Activated B cell treated with CpG ODN at 0.5 μM for 24 hours (primary cell): ENCODE measurements at regions not wholly inside any gene's neighbourhood (a gene's known extent, or its start where the extent isn't known, plus 50 kb on each side); places are given as distances from the start of the nearest gene placed in this dataset.

Experiments
- ATAC-seq: fragments of 200-7000 bp; cut with Tn5 transposase; one replicate; pipeline ENCODE4 v1.10.0; 2021; ENCODE audit warnings: low read depth, mild to moderate bottlenecking, moderate library complexity
- CTCF ChIA-PET: fragments of 350-600 bp; sonication (Branson Sonifier 250); formaldehyde crosslinking; loops from one replicate; lab custom pipeline; 2021; ENCODE audit warnings: antibody characterized with exemption; lab: Charles Lee
- POLR2A ChIA-PET: fragments of 350-600 bp; sonication (Branson Sonifier 250); formaldehyde crosslinking; loops from one replicate; lab custom pipeline; 2021; ENCODE audit warnings: antibody characterized with exemption; lab: Charles Lee
- DNase-seq: peaks from one replicate; pipeline ENCODE4 v3.0.0; 2022
- H3K27ac Mint-ChIP-seq: one replicate; pipeline ENCODE4 v1.8.0; 2020; ENCODE audit warnings: mixed read lengths
- H3K27me3 Mint-ChIP-seq: one replicate; pipeline ENCODE4 v1.8.0; 2021; ENCODE audit warnings: mixed read lengths
- H3K36me3 Mint-ChIP-seq: one replicate; pipeline ENCODE4 v1.8.0; 2021; ENCODE audit warnings: low read depth, mixed read lengths
- H3K4me1 Mint-ChIP-seq: one replicate; pipeline ENCODE4 v1.8.0; 2021; ENCODE audit warnings: mixed read lengths
- H3K4me3 Mint-ChIP-seq: one replicate; pipeline ENCODE4 v1.8.0; 2020; ENCODE audit warnings: mild to moderate bottlenecking, mixed read lengths
- H3K9me3 Mint-ChIP-seq: one replicate; pipeline ENCODE4 v1.8.0; 2020; ENCODE audit warnings: mixed read lengths
- intact Hi-C: fragments of 100-400 bp; cut with micrococcal nuclease; formaldehyde crosslinking; loops from one replicate; pipeline ENCODE4 v1.15.1; 2024
- TF ChIP-seq, protein P1 (sequence below): fragments of 200-600 bp; IDR thresholded peaks from one replicate; pipeline ENCODE4 v1.8.0; 2022; ENCODE audit warnings: antibody characterized with exemption, mild to moderate bottlenecking

DNA sequence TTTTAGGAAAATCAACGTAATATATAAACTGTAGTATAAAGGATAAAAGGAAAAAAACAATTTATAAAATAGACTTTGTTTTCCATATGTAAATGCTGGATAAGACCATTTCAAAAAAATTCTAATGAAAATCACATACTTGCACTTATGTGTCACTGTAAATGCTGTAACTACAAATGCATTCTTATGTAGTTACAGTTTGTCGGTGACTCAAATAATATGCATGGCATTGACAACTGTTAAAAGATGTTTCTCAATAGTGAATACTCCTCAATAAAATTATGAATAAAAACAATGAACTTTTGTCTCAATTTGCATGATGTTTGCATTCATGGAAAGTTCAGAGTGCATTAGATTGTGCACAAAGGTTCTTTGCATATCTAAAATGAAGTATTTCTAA is 614.0 kb upstream of the CHRM3 start:
- H3K27ac Mint-ChIP-seq: no peak overlapping the region
- no peak overlapping the region for H3K4me3 Mint-ChIP-seq
- CTCF ChIA-PET: no interaction called here
- no peaks in the 10 kb centered on the region for H3K36me3 Mint-ChIP-seq
- intact Hi-C loops: no loop called here
- POLR2A ChIA-PET: no interaction called here
- TF ChIP-seq, protein P1, sequence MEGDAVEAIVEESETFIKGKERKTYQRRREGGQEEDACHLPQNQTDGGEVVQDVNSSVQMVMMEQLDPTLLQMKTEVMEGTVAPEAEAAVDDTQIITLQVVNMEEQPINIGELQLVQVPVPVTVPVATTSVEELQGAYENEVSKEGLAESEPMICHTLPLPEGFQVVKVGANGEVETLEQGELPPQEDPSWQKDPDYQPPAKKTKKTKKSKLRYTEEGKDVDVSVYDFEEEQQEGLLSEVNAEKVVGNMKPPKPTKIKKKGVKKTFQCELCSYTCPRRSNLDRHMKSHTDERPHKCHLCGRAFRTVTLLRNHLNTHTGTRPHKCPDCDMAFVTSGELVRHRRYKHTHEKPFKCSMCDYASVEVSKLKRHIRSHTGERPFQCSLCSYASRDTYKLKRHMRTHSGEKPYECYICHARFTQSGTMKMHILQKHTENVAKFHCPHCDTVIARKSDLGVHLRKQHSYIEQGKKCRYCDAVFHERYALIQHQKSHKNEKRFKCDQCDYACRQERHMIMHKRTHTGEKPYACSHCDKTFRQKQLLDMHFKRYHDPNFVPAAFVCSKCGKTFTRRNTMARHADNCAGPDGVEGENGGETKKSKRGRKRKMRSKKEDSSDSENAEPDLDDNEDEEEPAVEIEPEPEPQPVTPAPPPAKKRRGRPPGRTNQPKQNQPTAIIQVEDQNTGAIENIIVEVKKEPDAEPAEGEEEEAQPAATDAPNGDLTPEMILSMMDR: no peak
- peaks cover 9% of the 10 kb centered on the region for H3K9me3 Mint-ChIP-seq
- DNase-seq (no peak), ATAC-seq (no peak)
- no peaks in the 10 kb centered on the region for H3K4me1 Mint-ChIP-seq
- no peaks in the 10 kb centered on the region for H3K27me3 Mint-ChIP-seq

DNA sequence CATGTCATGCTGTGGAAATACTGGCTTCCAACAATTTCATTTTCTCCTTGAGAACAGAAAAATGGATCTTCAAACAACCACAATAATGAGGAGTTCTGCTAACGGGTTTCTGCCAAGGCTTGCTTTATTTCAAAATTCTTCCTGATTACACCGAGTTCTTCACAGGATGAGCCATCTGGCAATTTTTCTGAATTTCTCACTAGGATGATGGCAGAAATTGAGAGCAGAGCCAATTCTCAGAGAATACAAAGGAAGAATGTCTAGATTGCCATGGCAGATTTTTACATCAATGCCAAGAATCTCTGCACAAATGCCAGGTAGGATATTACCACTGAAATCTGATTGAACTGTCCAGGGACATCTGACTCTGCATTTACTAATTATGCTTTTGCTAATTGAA is 619.0 kb upstream of the CHRM3 start:
- ATAC-seq: no peak
- H3K9me3 Mint-ChIP-seq: peaks cover 23% of the 10 kb centered on the region
- ChIA-PET POLR2A (no interaction called here), CTCF (no interaction called here)
- no peak overlapping the region for H3K4me3 Mint-ChIP-seq
- TF ChIP-seq, protein P1: no peak
- no peaks in the 10 kb centered on the region for H3K4me1 Mint-ChIP-seq
- H3K36me3 Mint-ChIP-seq: no peaks in the 10 kb centered on the region
- intact Hi-C loops: no loop called here
- no peaks in the 10 kb centered on the region for H3K27me3 Mint-ChIP-seq
- no peak for DNase-seq
- H3K27ac Mint-ChIP-seq: no peak overlapping the region

DNA sequence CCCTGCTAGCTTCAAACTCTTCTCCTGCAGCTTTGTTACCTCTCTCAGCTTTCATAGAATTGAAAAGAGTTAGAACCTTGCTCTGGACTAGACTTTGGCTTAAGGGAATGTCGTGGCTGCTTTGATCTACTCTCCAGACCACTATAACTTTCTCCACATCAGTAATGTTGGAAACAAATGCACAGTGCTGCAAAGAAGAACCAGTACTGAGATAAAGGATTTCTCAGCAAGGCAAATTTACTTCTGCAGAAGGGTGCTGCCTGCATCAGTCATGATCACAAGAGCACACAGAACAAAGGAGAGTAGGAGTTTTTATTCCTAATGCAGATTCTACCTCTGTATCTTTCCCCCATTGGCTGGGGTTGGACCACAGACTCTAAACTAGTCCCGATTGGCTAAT is 621.6 kb upstream of the CHRM3 start:
- ChIA-PET CTCF (no interaction called here), POLR2A (no interaction called here)
- Mint-ChIP-seq H3K36me3 (no peaks in the 10 kb centered on the region), H3K9me3 (peaks cover 18% of the 10 kb centered on the region), H3K4me3 (no peak overlapping the region), H3K4me1 (no peaks in the 10 kb centered on the region), H3K27me3 (no peaks in the 10 kb centered on the region), H3K27ac (no peak overlapping the region)
- DNase-seq (no peak), ATAC-seq (no peak)
- TF ChIP-seq, protein P1: no peak
- intact Hi-C loops: no loop called here

DNA sequence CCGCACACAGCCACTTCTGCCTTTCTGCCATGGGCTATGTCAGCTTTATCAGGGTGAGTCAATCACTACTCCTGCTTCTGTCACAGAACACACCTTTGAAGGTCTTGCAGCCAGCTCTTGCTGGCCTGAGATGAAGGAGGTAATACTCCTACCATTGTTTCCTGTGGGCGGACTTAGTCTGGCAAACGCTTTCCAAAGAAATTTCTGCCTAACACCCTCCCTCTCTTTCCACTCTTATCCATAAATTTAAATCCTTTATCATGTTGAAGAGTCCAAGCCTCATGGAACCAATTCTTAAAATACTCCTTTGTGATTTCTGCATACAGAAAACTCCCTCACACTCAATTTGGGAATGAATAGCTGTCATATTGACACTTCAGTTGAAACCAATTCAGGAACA is 633.1 kb upstream of the CHRM3 start:
- TF ChIP-seq, protein P1: no peak
- H3K36me3 Mint-ChIP-seq: no peaks in the 10 kb centered on the region

DNA sequence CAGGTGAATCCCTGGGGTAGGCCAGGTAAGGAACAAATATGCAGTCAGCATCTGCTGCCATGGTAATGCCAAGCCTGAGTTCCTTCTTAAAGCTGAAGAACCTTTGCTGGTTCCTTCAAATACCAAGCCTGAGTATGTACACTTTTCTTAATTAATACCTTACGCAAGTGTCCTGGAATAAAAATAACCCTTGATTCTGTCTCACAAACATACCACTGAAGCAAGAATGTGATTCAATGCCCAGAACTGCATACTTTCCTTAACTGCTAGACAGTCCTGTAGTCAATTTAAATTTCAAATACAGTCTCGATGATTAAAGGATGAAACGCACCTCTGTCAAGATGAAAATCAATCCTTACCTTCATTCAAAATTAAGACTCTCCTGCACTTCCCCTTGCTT is 634.0 kb upstream of the CHRM3 start:
- H3K27ac Mint-ChIP-seq: no peak overlapping the region
- POLR2A ChIA-PET: no interaction called here
- H3K4me3 Mint-ChIP-seq: no peak overlapping the region
- ATAC-seq (no peak), DNase-seq (no peak)
- intact Hi-C loops: no loop called here
- H3K27me3 Mint-ChIP-seq: no peaks in the 10 kb centered on the region
- no peaks in the 10 kb centered on the region for H3K4me1 Mint-ChIP-seq
- TF ChIP-seq, protein P1: no peak
- CTCF ChIA-PET: no interaction called here
- no peaks in the 10 kb centered on the region for H3K36me3 Mint-ChIP-seq
- H3K9me3 Mint-ChIP-seq: peaks cover 8% of the 10 kb centered on the region

More for the DNA sequence above, 633.1 kb upstream of the CHRM3 start:
- DNase-seq (no peak), ATAC-seq (no peak)
- Mint-ChIP-seq H3K9me3 (peaks cover 3% of the 10 kb centered on the region), H3K4me1 (no peaks in the 10 kb centered on the region), H3K27me3 (no peaks in the 10 kb centered on the region), H3K27ac (no peak overlapping the region), H3K4me3 (no peak overlapping the region)
- ChIA-PET POLR2A (no interaction called here), CTCF (no interaction called here)
- intact Hi-C loops: no loop called here
